ENCODE measurements at regions not wholly inside any gene's neighbourhood (a gene's known extent, or its start where the extent isn't known, plus 50 kb on each side); places are given as distances from the start of the nearest gene placed in this dataset.

- no peak overlapping the region for H3K4me3 ChIP-seq (ENCODE audit: low read depth, low read length, poor library complexity, severe bottlenecking)
- H3K79me2 ChIP-seq (ENCODE audit: insufficient read depth, low read depth, low read length) = peaks cover 8% of the 10 kb centered on the region; the same call in 1 of the 2 replicates
- no peaks in the 10 kb centered on the region for H3K9me3 ChIP-seq (ENCODE audit: low read length)
- no TSS peak for BruUV-seq (replicated peaks)
- no peaks in the 10 kb centered on the region for H3K36me3 ChIP-seq (ENCODE audit: insufficient read depth, low read length)
- intact Hi-C loops (cut with micrococcal nuclease; ENCODE audit: unreplicated experiment) = loop anchor here (10.0 kb wide), 2 partner anchors 182 to 208 kb away; partner anchors contain the start of genes SCAF4 and TIAM1
- H4K20me1 ChIP-seq (ENCODE audit: insufficient read depth, low read length) = peaks cover 15% of the 10 kb centered on the region
- no peak for TF ChIP-seq CTCF (conservative IDR thresholded peaks at IDR 0.05; ENCODE audit: low read length)
- TF ChIP-seq EZH2phosphoT487 (IDR thresholded peaks at IDR 0.05; ENCODE audit: borderline replicate concordance, low read depth, low read length) = no peak
- H3K27ac ChIP-seq (ENCODE audit: low read depth, low read length, poor library complexity, severe bottlenecking) = no peak overlapping the region
- no peak for DNase-seq (ENCODE audit: low spot score)
- peaks cover 9% of the 10 kb centered on the region for H3K4me1 ChIP-seq (ENCODE audit: insufficient read depth, low read length, poor library complexity, severe bottlenecking)
- no peaks in the 10 kb centered on the region for H3K9me2 ChIP-seq (ENCODE audit: insufficient read depth, low read length)
- H3K4me2 ChIP-seq (ENCODE audit: low read length) = no peak overlapping the region
- ChIA-PET CTCF (ENCODE audit: unreplicated experiment) (no interaction called here), POLR2A (no interaction called here)
- H2AFZ ChIP-seq (ENCODE audit: low read length) = no peak overlapping the region
Observed at GRCh38 chr21:31552826-31553225, 106.7 kb upstream of the SOD1 start.

- Histone ChIP-seq H3K4me2 (ENCODE audit: low read length) (no peak overlapping the region), H4K20me1 (ENCODE audit: insufficient read depth, low read length) (no peaks in the 10 kb centered on the region), H3K4me3 (ENCODE audit: low read depth, low read length, poor library complexity, severe bottlenecking) (no peak overlapping the region), H3K79me2 (ENCODE audit: insufficient read depth, low read depth, low read length) (no peaks in the 10 kb centered on the region; the same call in 1 of the 2 replicates), H3K9me2 (ENCODE audit: insufficient read depth, low read length) (no peaks in the 10 kb centered on the region), H3K27ac (ENCODE audit: low read depth, low read length, poor library complexity, severe bottlenecking) (no peak overlapping the region), H3K9me3 (ENCODE audit: low read length) (no peaks in the 10 kb centered on the region), H3K36me3 (ENCODE audit: insufficient read depth, low read length) (no peaks in the 10 kb centered on the region), H2AFZ (ENCODE audit: low read length) (no peak overlapping the region), H3K4me1 (ENCODE audit: insufficient read depth, low read length, poor library complexity, severe bottlenecking) (no peaks in the 10 kb centered on the region)
- DNase-seq (ENCODE audit: low spot score) = no peak
- POLR2A ChIA-PET = no interaction called here
- TF ChIP-seq EZH2phosphoT487 (IDR thresholded peaks at IDR 0.05; ENCODE audit: borderline replicate concordance, low read depth, low read length) (no peak), CTCF (conservative IDR thresholded peaks at IDR 0.05; ENCODE audit: low read length) (no peak)
- BruUV-seq (replicated peaks) = no TSS peak
- intact Hi-C loops (cut with micrococcal nuclease; ENCODE audit: unreplicated experiment) = loop anchor here (10.0 kb wide), 2 partner anchors 185 to 205 kb away; partner anchors contain the start of genes SCAF4 and TIAM1
- CTCF ChIA-PET (ENCODE audit: unreplicated experiment) = no interaction called here
Observed at GRCh38 chr21:31550070-31550469, 109.4 kb upstream of the SOD1 start.

DNA sequence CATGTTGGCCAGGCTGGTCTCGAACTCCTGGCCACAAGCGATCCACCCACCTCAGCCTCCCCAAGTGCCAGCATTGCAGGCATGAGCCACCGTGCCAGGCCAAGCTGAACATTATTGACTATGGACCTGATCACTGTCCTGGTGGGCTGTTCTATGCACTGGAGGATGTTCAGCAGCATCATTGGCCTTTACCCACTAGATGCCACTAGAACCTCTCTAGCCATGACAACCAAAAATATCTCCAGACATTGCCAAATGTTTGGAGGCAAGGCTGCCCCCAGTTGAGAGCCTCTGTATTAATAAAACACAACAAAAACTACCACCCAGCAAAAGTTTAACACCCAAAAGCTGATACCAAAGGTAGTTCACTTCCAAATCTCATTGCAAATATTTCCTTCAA lies 110.8 kb upstream of the SOD1 start:
- no peaks in the 10 kb centered on the region for H3K36me3 ChIP-seq (ENCODE audit: insufficient read depth, low read length)
- H3K4me2 ChIP-seq (ENCODE audit: low read length) = no peak overlapping the region
- no peaks in the 10 kb centered on the region for H3K9me2 ChIP-seq (ENCODE audit: insufficient read depth, low read length)
- intact Hi-C loops (cut with micrococcal nuclease; ENCODE audit: unreplicated experiment) = no loop called here
- DNase-seq (ENCODE audit: low spot score) = no peak
- no peaks in the 10 kb centered on the region for H4K20me1 ChIP-seq (ENCODE audit: insufficient read depth, low read length)
- no peaks in the 10 kb centered on the region for H3K4me1 ChIP-seq (ENCODE audit: insufficient read depth, low read length, poor library complexity, severe bottlenecking)
- no peaks in the 10 kb centered on the region; the same call in 1 of the 2 replicates for H3K79me2 ChIP-seq (ENCODE audit: insufficient read depth, low read depth, low read length)
- no peak overlapping the region for H2AFZ ChIP-seq (ENCODE audit: low read length)
- POLR2A ChIA-PET = interaction anchor here (0.9 to 1.5 kb wide), 3 partner anchors 28 to 292 kb away, joined by 3 to 5 read pairs (median 5); no protein-coding TSS in a partner anchor
- no TSS peak for BruUV-seq (replicated peaks)
- H3K4me3 ChIP-seq (ENCODE audit: low read depth, low read length, poor library complexity, severe bottlenecking) = no peak overlapping the region
- no peak overlapping the region for H3K27ac ChIP-seq (ENCODE audit: low read depth, low read length, poor library complexity, severe bottlenecking)
- no peaks in the 10 kb centered on the region for H3K9me3 ChIP-seq (ENCODE audit: low read length)
- CTCF ChIA-PET (ENCODE audit: unreplicated experiment) = interaction anchor here (1.7 kb wide), 1 partner anchor 10 kb away, joined by 6 read pairs; no protein-coding TSS in a partner anchor
- TF ChIP-seq EZH2phosphoT487 (IDR thresholded peaks at IDR 0.05; ENCODE audit: borderline replicate concordance, low read depth, low read length) = no peak
- TF ChIP-seq CTCF (conservative IDR thresholded peaks at IDR 0.05; ENCODE audit: low read length) = no peak
